ENCODE measurements at regions not wholly inside any gene's neighbourhood (a gene's known extent, or its start where the extent isn't known, plus 50 kb on each side); places are given as distances from the start of the nearest gene placed in this dataset.

DNA sequence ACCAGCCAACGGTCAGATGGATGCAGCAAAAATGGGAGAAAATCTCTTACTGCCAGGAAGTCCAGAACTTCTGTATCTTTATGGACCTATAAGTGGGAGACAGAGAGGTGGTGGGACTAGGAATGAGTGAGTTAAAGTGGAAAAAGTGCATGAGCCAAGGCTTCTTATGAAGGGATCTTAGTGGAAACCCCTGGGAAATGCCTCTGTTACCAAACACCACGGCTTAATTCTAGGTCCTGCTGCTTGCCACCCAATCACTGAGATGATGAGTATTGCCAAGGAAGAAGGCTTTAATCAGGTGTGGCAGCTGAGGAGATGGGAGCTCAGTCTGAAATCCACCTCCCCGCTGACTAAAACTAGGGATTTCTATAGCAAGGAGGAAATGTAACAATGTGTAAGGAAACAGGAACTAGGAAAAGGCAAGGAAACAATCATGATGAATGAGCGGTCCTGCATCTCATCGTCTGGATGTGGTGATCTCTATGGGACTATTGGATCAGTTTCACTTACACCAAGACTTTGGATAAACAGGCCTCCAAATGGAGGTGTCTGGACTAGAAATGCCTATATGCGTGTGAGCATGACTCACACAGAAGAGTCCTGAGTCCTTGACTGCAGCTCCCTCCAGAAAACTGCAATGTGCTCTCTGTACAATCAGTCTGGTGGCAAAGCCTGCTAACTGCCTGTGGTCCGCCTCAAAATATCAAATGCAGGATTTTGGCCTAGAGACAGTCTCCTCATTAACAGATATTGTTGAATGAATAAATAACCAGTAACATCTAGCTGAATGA, 98.2 kb upstream of the PRR16 start:
- DNase-seq: no peak

DNA sequence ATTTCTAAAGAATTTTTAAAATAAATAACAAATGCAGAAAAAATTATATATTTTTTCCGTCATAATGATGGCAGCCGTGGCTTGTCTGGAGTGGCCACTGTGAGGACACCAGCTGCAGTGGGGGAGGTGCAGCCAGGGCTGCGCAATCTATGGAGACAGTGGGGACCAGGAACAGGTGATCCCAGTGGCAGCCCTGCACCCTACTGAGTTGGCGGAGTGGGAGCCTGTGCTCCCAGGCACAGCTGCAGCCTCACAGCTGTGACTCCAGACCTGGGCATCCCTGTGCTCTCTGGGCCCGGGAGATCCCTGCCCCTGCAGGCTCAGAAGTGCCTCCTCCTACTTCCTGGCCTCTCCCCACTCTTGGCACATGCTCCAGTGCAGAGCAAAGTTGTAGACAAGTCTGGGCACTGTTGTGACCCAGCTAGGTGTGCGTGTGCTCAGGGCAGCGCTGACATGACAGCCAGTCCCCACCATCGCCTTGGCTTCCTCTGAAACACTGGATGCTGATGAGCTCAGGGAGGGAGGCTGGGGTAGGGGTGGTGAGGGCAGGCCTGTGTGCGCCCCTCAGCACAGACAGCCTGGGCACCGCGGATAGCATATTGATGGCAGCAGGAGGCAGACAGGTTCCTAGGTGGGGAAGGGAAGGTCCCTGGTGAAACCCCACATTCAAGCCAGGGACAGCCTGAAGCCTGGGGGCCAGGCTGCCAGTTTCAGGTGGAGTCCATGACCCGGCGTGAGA, 96.0 kb upstream of the PRR16 start:
- no peak for DNase-seq

DNA sequence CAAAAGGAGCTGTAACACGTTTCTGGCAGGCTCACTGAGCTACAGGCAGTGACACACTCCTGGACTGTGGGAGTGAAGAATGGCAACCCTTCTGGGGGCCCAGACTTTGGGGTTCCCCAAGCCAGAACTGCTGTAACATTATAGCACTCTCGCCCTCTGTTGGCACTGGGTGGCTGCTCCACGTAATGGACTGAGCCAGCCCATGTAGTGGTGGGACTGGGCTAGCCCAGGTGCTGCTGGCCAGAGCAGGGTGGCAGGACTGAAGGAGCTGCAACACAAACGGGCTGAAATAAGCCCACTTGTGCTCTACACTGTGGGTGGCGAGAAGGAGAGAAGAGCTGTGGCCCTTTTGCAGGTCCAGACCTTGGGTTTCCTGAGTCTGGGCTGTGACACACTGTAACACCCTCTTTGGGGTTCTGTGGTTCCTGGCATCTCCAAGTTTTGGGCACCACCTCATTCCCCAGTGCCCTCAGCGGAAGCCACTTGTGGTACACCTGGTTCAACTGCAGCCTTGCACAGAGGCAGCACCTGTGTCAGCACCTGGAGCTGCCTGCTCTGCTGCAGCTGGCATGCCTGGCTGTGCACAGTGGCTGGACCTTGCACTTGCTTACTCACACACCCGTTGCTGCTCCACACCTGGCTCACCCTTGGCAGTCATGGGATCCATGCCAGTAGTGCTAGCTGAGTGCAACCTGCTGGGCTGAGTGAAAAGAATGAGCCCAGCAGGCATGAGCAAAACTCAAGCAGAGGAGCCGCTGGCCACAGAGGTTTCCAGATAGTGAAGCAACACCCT, 95.0 kb upstream of the PRR16 start:
- DNase-seq: peak; percentile 75

DNA sequence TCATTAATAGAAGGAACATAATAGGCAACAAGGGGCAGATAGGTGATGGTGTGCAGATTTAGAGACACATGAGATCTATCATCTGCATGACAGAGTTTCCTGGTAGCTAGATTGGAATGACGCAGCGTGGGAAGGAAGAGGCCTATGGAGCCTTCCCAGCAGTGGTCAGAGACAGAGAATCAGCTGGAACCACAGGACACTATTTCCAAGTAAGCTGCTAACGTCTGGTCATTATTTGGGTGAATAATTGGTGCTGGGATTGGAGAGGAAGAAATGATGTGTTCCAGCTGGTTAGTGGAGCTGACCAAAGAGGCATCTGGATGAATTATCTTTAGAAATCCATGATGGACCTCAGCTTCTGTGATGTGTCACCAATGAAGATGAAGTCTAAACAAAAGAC, 91.2 kb upstream of the PRR16 start:
- DNase-seq: no peak

DNA sequence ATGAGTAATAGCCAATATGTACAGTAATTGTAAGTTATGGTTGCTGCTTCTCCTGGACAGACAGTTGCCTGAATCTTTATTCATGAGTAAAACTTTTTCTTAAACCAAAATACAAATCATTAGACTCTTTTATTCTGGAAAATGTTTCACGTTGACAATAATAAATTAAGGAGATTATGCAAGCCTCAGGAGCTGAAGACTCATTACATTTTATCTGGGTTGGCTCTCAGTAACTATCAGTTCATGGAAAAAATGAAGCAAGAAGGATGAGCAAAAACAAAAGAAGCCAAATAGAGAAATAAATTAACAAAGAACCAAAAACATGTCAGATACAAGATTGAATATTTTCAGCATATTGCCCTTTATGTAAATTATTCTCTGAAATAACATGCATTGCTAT, 88.9 kb upstream of the PRR16 start:
- DNase-seq: no peak

DNA sequence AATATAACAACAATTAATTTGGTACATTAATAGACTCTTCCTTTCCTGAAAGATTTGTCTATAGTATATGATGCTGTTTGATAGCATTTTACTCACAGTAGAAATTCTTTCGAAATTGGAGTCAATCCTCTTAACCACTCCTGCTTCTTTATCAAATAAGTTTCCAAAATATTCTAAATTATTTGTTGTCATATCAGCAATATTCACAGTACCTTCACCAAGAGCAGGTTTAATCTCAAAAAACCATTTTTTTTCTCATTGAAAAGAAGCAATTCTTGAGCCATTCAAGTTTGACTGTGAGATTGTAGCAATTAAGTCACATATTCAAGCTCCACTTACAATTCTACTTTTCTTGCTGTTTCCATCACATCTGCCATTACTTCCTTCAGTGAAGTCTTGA, 83.5 kb upstream of the PRR16 start:
- no peak for DNase-seq

DNA sequence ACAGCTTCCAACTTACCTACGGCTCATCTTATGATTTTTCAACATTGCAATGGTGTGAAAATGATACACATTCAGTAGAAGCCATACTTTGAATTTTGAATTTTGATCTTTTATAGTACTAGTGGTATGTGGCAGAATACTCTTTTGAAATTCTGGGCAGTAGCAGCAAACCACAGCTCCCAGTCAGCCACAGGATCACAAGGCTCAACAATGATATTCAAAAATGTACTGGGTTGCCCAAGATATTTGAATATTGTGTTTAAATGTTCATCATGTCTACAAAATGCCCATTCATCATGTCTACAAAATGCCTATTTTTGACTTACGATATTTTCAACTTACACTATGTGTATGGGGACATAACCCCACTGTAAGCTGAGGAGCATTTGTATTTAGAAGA, 81.3 kb upstream of the PRR16 start:
- no peak for DNase-seq

DNA sequence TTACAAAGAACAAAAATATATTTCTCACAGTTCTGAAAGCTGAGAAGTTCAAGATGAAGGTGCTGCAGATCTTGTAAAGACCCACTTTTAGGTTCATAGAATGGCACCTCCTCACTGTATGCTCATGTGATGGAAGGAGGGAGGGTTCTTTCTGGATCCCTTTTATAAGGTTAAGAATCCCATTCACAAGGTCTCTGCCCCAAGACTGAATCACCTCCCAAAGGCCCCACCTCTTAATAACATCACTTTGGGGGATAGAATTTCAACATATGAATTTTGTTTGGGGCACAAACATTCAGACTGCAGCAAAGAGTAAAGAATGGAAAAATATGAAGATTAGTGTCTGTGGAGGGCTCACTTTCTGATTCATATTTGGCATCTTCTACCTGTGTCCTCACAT, 77.1 kb upstream of the PRR16 start:
- DNase-seq: no peak

DNA sequence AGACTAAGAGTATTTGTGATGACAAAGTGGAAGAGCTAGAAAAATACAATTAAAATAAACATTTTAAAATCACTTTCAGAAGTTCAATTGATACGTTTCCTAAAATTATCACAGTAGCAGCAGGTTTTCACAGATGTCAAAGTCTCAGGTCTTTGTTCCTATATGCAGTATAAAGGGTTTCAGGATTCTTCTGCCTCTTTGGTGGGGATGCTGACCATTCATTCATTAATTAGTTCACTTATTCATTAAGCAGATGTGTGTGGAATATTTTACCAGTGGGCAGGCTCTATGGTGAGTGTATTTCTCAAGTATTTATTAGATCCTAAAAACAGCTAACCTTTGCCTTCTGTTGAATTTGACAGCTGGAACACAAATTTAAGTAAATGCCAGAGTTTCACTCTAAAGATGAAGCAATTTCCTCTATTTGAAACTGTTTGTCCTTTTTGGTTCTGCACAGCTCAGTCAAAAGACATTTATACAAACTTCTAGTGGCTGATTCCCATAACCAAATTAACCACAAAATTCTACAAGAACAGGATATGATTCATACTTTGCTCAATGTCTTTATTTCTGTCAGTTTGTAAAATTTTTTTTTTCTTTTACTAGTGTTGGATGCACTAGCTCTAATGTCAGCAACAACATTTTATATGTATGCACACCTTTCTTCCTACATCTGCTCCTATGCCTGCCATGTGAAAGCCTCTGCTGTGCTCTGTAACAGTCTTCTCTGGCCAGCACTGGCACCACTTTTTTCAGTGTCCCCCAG, 75.9 kb upstream of the PRR16 start:
- DNase-seq: no peak

DNA sequence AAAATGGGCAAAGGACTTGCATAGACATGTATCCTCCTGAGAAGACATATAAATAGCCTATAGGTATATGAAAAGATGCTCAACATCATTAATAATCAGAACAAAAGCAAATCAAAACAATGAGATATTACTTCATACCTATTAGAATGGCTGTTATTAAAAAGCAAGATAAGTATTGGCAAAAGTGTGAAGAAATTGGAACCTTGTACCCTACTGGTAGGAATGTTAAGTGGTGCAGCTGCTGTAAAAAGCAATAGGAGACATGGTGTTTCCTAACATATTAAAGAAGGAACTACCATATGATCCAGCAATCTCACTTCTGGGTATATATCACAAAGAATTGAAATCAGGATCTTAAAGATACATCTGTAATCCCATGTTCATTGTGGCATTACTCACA, 69.8 kb upstream of the PRR16 start:
- no peak for DNase-seq

DNA sequence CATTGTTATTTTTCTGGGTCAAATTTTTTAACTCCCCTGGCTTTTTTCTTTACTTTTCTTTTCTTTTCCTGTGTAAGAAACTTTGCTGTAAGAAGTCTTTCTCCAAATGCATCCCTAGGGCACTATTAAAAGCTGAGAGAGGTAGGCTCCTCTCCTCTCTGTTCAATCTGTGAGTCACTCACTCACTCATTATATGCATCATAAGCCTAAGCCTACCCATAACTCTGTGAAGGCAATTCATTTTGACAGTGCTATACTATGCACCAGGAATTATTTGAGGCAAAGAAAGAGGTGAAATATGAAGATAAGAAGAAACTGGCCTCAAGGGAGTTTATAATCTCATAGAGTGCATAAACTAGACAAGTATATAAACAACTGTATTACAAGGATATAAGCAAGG, 67.9 kb upstream of the PRR16 start:
- DNase-seq: no peak

DNA sequence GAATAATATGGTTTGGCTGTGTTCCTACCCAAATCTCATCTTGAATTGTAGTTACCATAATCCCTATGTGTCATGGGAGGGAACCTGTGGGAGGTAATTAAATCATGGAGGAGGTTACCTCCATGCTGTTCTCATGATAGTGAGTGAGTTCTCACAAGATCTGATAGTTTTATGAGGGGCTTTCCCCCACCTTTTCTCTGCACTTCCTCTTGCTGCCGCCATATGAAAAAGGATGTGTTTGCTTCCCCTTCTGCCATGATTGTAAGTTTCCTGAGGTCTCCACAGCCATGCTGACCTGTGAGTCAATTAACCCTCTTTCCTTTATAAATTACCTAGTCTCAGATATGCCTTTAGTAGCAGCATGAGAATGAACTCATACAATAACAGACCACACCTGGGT, 63.7 kb upstream of the PRR16 start:
- DNase-seq: no peak

DNA sequence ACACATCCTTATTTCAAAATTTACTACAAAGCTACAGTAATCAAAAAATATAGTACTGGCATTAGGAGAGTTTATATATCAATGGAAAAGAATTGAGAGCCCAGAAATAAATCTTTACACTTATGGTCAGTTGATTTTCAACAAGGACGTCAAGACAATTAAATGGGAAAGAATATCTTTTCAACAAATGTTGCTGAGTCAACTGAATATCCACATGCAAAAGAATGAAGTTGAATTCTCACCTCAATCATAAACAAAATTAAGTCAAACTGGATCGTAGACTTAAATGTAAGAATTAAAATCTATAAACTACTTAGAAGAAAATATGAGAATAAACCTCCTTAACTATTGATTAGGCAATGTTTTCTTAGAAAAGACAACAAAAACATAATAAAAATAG, 61.5 kb upstream of the PRR16 start:
- DNase-seq: no peak

DNA sequence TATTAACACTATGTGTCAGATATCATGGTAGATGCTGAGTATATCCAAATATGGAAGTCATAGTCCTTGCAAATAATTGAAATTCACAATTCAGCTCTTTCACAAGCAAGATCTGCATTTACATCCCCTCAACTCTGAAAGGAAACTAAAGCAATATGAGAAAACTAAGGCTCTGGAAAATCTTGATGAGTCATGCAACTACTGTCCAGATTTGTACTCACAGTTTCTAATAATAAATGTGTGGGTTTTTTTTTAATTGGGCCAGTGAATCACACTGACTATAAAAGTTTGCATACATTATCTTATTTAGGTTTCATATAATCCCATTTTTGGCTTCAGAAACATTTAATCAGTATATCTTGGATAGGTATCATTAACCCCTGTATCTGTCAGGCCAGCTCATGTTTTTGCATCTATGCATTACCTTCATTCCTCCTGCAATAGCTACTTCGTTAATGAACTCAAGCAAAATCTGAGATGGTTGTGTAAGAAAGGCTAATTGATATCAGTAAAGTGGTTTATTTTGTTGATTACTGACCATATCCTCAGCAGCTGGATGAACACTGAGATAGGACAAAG, 58.7 kb upstream of the PRR16 start:
- DNase-seq: no peak

DNA sequence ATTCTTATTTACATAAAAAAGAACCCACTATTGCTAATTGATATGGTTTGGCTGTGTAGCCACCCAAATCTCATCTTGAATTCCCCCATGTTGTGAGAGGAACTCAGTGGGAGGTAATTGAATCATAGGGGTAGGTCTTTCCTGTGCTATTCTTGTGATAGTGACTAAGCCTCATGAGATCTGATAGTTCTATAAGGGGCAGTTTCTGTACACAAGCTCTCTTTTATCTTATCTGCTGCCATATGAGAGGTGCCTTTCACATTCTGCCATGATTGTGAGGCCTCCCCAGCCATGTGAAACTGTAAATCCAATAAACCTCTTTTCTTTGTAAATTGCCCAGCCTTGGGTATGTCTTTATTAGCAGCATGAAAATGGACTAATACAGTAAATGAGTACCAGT, 58.2 kb upstream of the PRR16 start:
- DNase-seq: no peak

DNA sequence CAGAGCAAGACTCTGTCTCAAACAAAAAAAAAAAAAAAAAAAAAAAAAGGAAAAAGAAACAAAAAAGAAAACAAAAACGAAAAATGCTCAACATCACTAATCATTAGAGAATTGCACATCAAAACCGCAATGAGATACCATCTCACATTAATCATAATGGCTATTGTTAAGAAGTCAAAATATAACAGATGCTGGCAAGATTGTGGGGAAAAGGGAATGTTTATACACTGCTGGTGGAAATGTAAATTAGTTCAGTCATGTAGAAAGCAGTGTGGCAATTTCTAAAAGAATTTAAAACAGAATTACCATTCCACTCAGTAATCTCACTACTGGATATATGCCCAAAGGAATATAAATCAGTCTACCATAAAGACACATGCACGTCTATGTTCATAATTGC, 50.4 kb upstream of the PRR16 start:
- no peak for DNase-seq

Data from NCI-H510A (cell line).